K562 (cell line): ENCODE measurements at regions not wholly inside any gene's neighbourhood (a gene's known extent, or its start where the extent isn't known, plus 50 kb on each side); places are given as distances from the start of the nearest gene placed in this dataset.

ENCODE experiments used
- ATAC-seq: fragments of 200-7000 bp; cut with Tn5 transposase; 3 replicates; pipeline ENCODE4 v1.9.1; 2020; ENCODE audit warnings: moderate library complexity
- BruUV-seq: library from RNA; stranded (reverse); fragments of 400-500 nt; replicated peaks from 2 replicates; lab custom pipeline; 2021; lab: Mats Ljungman, UMichigan
- CTCF ChIA-PET: fragments of 300-600 bp; formaldehyde crosslinking; extraction: SDS; loops from one replicate; lab custom pipeline; 2021; ENCODE audit warnings: low intra/inter-chr PET ratio; lab: Yijun Ruan, JAX
- POLR2A ChIA-PET: fragments of 300-600, 350-650 bp; sonication (Branson Sonifier 250); formaldehyde crosslinking; extraction: SDS; loops from one replicate; lab custom pipeline; 2021; ENCODE audit warnings: antibody characterized with exemption, inconsistent platforms; lab: Yijun Ruan, JAX
- DNase-seq, 4 experiments: peaks; one replicate each; pipeline versions ENCODE4 v3.0.0 to v3.0.0-alpha.2; 2011 to 2018; ENCODE audit warnings: low spot score in 3 of 4, mixed read lengths in 3 of 4; ENCODE audit errors: extremely low read depth in 1 of 4
- FAIRE-seq: peaks from 2 replicates; lab custom pipeline; 2011; peaks lifted over from hg19 to GRCh38; lab: Jason Lieb, UNC
- H2AFZ ChIP-seq: 2 replicates; pipeline ENCODE4 v1.6.0; 2011; ENCODE audit warnings: low read depth, low read length, control low read depth, inconsistent platforms
- H3K27ac ChIP-seq: fragments of 200-600 bp; 3 replicates; pipeline ENCODE4 v1.8.0; 2011; ENCODE audit warnings: low read depth, mild to moderate bottlenecking, control low read depth, inconsistent platforms, low read length, moderate library complexity, mixed read lengths; ENCODE audit errors: extremely low read depth
- H3K27me3 ChIP-seq, 2 experiments: fragments of 300-600 bp in 1 of 2; 2 replicates in 1 of 2; 3 replicates in 1 of 2; pipeline versions ENCODE4 v1.6.0 to v1.8.0; 2011; ENCODE audit warnings: inconsistent platforms in 2 of 2, low read length in 2 of 2, mild to moderate bottlenecking in 1 of 2, mixed read lengths in 1 of 2, moderate library complexity in 1 of 2; ENCODE audit not compliant: control insufficient read depth in 2 of 2, insufficient read depth in 2 of 2
- H3K36me3 ChIP-seq: fragments of 300-600 bp; 3 replicates; pipeline ENCODE4 v1.8.0; 2011; ENCODE audit warnings: mild to moderate bottlenecking, low read length, inconsistent platforms; ENCODE audit not compliant: control insufficient read depth, insufficient read depth
- H3K4me1 ChIP-seq, 2 experiments: fragments of 200-600 bp in 1 of 2; replicated peaks in 1 of 2; 2 replicates in 1 of 2; 3 replicates in 1 of 2; pipeline versions ENCODE4 v1.5.1 to v1.8.0; 2011; ENCODE audit warnings: inconsistent platforms in 2 of 2, low read length in 2 of 2, mild to moderate bottlenecking in 1 of 2, mixed read lengths in 1 of 2, moderate library complexity in 1 of 2; ENCODE audit not compliant: control insufficient read depth in 2 of 2, insufficient read depth in 2 of 2
- H3K4me2 ChIP-seq: 2 replicates; pipeline ENCODE4 v1.6.1; 2011; ENCODE audit warnings: low read length, control low read depth, inconsistent platforms, mixed read lengths; ENCODE audit not compliant: insufficient read depth
- H3K4me3 ChIP-seq: fragments of 200-600 bp; sonication (generic), shearing (Covaris generic); 2 replicates; pipeline ENCODE4 v1.5.1; 2016; ENCODE audit warnings: control low read depth, inconsistent platforms
- H3K79me2 ChIP-seq: fragments of 200-600 bp; 3 replicates; pipeline ENCODE4 v1.8.0; 2011; ENCODE audit warnings: low read length, inconsistent platforms; ENCODE audit not compliant: control insufficient read depth, insufficient read depth
- H3K9ac ChIP-seq, 2 experiments: 2 replicates each; pipeline versions ENCODE4 v1.6.0 to v1.6.1; 2011; ENCODE audit warnings: low read depth in 2 of 2, low read length in 2 of 2, control low read depth in 1 of 2, inconsistent platforms in 1 of 2, mild to moderate bottlenecking in 1 of 2, mixed read lengths in 1 of 2; ENCODE audit not compliant: insufficient read depth in 1 of 2
- H3K9me1 ChIP-seq: one replicate; pipeline ENCODE4 v1.6.0; 2011; ENCODE audit warnings: inconsistent platforms, mild to moderate bottlenecking, low read length, moderate library complexity; ENCODE audit not compliant: control insufficient read depth, insufficient read depth
- H3K9me3 ChIP-seq: replicated peaks from 2 replicates; pipeline ENCODE4 v1.5.1; 2011; ENCODE audit warnings: low read depth, low read length, inconsistent platforms; ENCODE audit not compliant: control insufficient read depth, insufficient read depth
- H4K20me1 ChIP-seq: replicated peaks from 2 replicates; pipeline ENCODE4 v1.6.1; 2011; ENCODE audit warnings: low read length, inconsistent platforms, mixed read lengths; ENCODE audit not compliant: control insufficient read depth, insufficient read depth
- ERF ChIP-seq: fragments of 450-650 bp; formaldehyde crosslinking; IDR thresholded peaks from 2 replicates; pipeline ENCODE4 v1.4.0; 2020; ENCODE audit warnings: mild to moderate bottlenecking, mixed read lengths
- RAD21 ChIP-seq, 2 experiments: fragments of 250-450 bp in 1 of 2; fragments of 450-650 bp in 1 of 2; sonication (Bioruptor Pico) in 1 of 2; formaldehyde crosslinking in 1 of 2; IDR thresholded peaks in 1 of 2; conservative IDR thresholded peaks in 1 of 2; 2 replicates each; pipeline versions ENCODE4 v1.4.0 to v1.8.0; 2020 to 2022; ENCODE audit warnings: mild to moderate bottlenecking in 2 of 2, moderate library complexity in 1 of 2
- SMAD3 ChIP-seq: fragments of 450-650 bp; formaldehyde crosslinking; conservative IDR thresholded peaks from 2 replicates; pipeline ENCODE4 v1.4.0; 2020; ENCODE audit warnings: mild to moderate bottlenecking
- SPI1 ChIP-seq: IDR thresholded peaks from 2 replicates; pipeline ENCODE4 v1.6.1; 2011; ENCODE audit warnings: low read depth, low read length, control low read depth, borderline replicate concordance
- STAT5B ChIP-seq: fragments of 250-450 bp; sonication (Bioruptor Pico); IDR thresholded peaks from 2 replicates; pipeline ENCODE4 v1.8.0; 2021; ENCODE audit warnings: mild to moderate bottlenecking, inconsistent platforms
- ZNF280B ChIP-seq: fragments of 250-450 bp; sonication (Bioruptor Pico); IDR thresholded peaks from 2 replicates; pipeline ENCODE4 v1.5.1; 2021; ENCODE audit warnings: mild to moderate bottlenecking
- WGBS: fragments of 100-300 bp; shearing (Covaris generic); methylation state at CpG from one replicate; pipeline ENCODE4 v1.1.6; 2016; ENCODE audit warnings: low coverage, mixed read lengths; ENCODE audit not compliant: insufficient coverage; ENCODE audit errors: missing lambda C conversion rate; 5-methylcytosine and 5-hydroxymethylcytosine counted together
- in situ Hi-C: fragments of 300-500 bp; cut with MboI; formaldehyde crosslinking; loops from 4 replicates; pipeline ENCODE4 v1.15.0; 2018; ENCODE audit warnings: inconsistent platforms, mixed read lengths
- intact Hi-C: fragments of 100-400 bp; cut with micrococcal nuclease; formaldehyde crosslinking; loops from 2 replicates; pipeline ENCODE4 v1.14.2; 2022
- TF ChIP-seq, protein P1 (sequence below), 3 experiments: IDR thresholded peaks in 2 of 3; conservative IDR thresholded peaks in 1 of 3; 2 replicates each; pipeline ENCODE4 v1.5.1; 2011 to 2012; ENCODE audit warnings: low read length in 3 of 3, mild to moderate bottlenecking in 3 of 3, control low read depth in 2 of 3, improper control_type of control experiment in 1 of 3, inconsistent platforms in 1 of 3, low read depth in 1 of 3, mixed read lengths in 1 of 3, moderate library complexity in 1 of 3; ENCODE audit not compliant: insufficient read depth in 2 of 3

DNA sequence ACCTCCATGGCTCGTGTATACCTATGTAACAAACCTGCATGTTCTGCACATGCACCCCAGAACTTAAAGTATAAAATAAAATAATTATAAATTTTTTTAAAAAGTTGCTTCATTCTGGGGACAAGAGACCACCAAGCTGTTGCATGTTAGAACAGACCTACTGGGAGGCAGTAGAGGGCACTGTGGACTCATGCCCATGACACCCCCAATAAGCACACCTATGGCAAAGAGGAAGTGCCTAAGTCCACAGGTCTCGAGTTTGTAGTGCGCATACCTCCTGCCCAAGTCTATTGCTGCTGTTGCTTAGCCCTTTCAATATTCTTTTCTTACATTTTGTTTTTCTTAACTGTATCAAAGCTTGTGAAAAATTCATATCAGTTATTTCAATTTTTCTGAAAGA, 267.9 kb upstream of the THBS1 start:
- Histone ChIP-seq H4K20me1 (no peaks in the 10 kb centered on the region), H3K9me1 (no peaks in the 10 kb centered on the region), H3K4me1 (no peaks in the 10 kb centered on the region), H3K9ac (no peak overlapping the region), H3K4me2 (no peak overlapping the region), H3K27me3 (no peaks in the 10 kb centered on the region), H3K36me3 (no peaks in the 10 kb centered on the region), H3K9me3 (no peaks in the 10 kb centered on the region), H3K79me2 (no peaks in the 10 kb centered on the region), H3K27ac (no peak overlapping the region), H2AFZ (no peak overlapping the region), H3K4me3 (no peak overlapping the region)
- intact Hi-C loops, result loop anchor here (10.0 kb wide), 1 partner anchor 262 kb away; no protein-coding TSS in a partner anchor
- 23% methylated on average over 3 of the region's 3 CpGs for WGBS
- ChIA-PET POLR2A (interaction anchor here (0.5 kb wide), 1 partner anchor 21 kb away, joined by 4 read pairs; no protein-coding TSS in a partner anchor), CTCF (no interaction called here)
- in situ Hi-C loops, result no loop called here
- FAIRE-seq (no peak), DNase-seq (peak in 3 of 4 experiments; percentile 9 to 11 (median 10)), ATAC-seq (no peak)
- peak in 1 of 2 experiments; percentile 48; a peak in 2 of 4 replicates for TF ChIP-seq RAD21 (CRISPR knock-in tag; conservative IDR thresholded peaks at IDR 0.05 in 1 of 2, IDR thresholded peaks at IDR 0.05 in 1 of 2)
- TF ChIP-seq ZNF280B (CRISPR knock-in tag), result no peak
- no peak for TF ChIP-seq SMAD3 (CRISPR knock-in tag)
- no peak for TF ChIP-seq ERF (CRISPR knock-in tag)
- TF ChIP-seq, protein P1, sequence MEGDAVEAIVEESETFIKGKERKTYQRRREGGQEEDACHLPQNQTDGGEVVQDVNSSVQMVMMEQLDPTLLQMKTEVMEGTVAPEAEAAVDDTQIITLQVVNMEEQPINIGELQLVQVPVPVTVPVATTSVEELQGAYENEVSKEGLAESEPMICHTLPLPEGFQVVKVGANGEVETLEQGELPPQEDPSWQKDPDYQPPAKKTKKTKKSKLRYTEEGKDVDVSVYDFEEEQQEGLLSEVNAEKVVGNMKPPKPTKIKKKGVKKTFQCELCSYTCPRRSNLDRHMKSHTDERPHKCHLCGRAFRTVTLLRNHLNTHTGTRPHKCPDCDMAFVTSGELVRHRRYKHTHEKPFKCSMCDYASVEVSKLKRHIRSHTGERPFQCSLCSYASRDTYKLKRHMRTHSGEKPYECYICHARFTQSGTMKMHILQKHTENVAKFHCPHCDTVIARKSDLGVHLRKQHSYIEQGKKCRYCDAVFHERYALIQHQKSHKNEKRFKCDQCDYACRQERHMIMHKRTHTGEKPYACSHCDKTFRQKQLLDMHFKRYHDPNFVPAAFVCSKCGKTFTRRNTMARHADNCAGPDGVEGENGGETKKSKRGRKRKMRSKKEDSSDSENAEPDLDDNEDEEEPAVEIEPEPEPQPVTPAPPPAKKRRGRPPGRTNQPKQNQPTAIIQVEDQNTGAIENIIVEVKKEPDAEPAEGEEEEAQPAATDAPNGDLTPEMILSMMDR (IDR thresholded peaks at IDR 0.05 in 2 of 3, conservative IDR thresholded peaks at IDR 0.05 in 1 of 3; ENCODE audit: insufficient read depth in 2 of 3, low read depth in 1 of 3, low read length in 3 of 3), result peak in 2 of 3 experiments; percentile 24 to 34; a peak in 3 of 6 replicates
- no peak for TF ChIP-seq STAT5B (CRISPR knock-in tag)
- TF ChIP-seq SPI1, result peak; percentile 89
- BruUV-seq, result no TSS peak
